DOHH2 (cell line): ENCODE measurements at regions not wholly inside any gene's neighbourhood (a gene's known extent, or its start where the extent isn't known, plus 50 kb on each side); places are given as distances from the start of the nearest gene placed in this dataset.

ENCODE experiments used
- H3F3A ChIP-seq: fragments of 200-600 bp; sonication (generic), shearing (Covaris generic); 2 replicates; pipeline ENCODE4 v1.6.0; 2016; ENCODE audit warnings: antibody characterized with exemption, mild to moderate bottlenecking; ENCODE audit not compliant: control insufficient read depth, insufficient read depth
- H3K27ac ChIP-seq: fragments of 200-600 bp; sonication (generic); 2 replicates; pipeline ENCODE4 v1.5.1; 2014; ENCODE audit warnings: low read depth, mild to moderate bottlenecking, low read length, moderate library complexity
- H3K27me3 ChIP-seq: fragments of 200-600 bp; sonication (generic); 2 replicates; pipeline ENCODE4 v1.6.1; 2014; ENCODE audit warnings: mild to moderate bottlenecking, low read length, mixed read lengths; ENCODE audit not compliant: control insufficient read depth
- H3K36me3 ChIP-seq: fragments of 200-600 bp; sonication (generic); 2 replicates; pipeline ENCODE4 v1.6.1; 2014; ENCODE audit warnings: mild to moderate bottlenecking, low read length, moderate library complexity, mixed read lengths; ENCODE audit not compliant: control insufficient read depth
- H3K4me1 ChIP-seq: fragments of 200-600 bp; sonication (generic); 2 replicates; pipeline ENCODE4 v1.6.1; 2014; ENCODE audit warnings: mild to moderate bottlenecking, low read length, mixed read lengths; ENCODE audit not compliant: control insufficient read depth
- H3K4me2 ChIP-seq: fragments of 200-600 bp; sonication (generic); 2 replicates; pipeline ENCODE4 v1.6.0; 2014; ENCODE audit warnings: mild to moderate bottlenecking, low read length, moderate library complexity
- H3K4me3 ChIP-seq: fragments of 200-600 bp; sonication (generic); 2 replicates; pipeline ENCODE4 v1.5.1; 2014; ENCODE audit warnings: mild to moderate bottlenecking, low read length, mixed read lengths
- H3K79me2 ChIP-seq: fragments of 200-600 bp; sonication (generic); 2 replicates; pipeline ENCODE4 v1.6.1; 2014; ENCODE audit warnings: mild to moderate bottlenecking, low read length, mixed read lengths; ENCODE audit not compliant: control insufficient read depth
- H3K9me2 ChIP-seq: fragments of 200-600 bp; sonication (generic); replicated peaks from 2 replicates; pipeline ENCODE4 v1.6.1; 2014; ENCODE audit warnings: mild to moderate bottlenecking, low read length, mixed read lengths; ENCODE audit not compliant: control insufficient read depth
- H3K9me3 ChIP-seq: fragments of 200-600 bp; sonication (generic); 2 replicates; pipeline ENCODE4 v1.6.1; 2014; ENCODE audit warnings: antibody characterized with exemption, low read length, mixed read lengths; ENCODE audit not compliant: control insufficient read depth, insufficient read depth
- H4K20me1 ChIP-seq: fragments of 200-600 bp; sonication (generic); 2 replicates; pipeline ENCODE4 v1.6.0; 2014; ENCODE audit warnings: low read depth, mild to moderate bottlenecking, antibody characterized with exemption, low read length, moderate library complexity; ENCODE audit not compliant: control insufficient read depth, insufficient read depth
- CTCF ChIP-seq: fragments of 200-600 bp; sonication (generic); IDR thresholded peaks from one replicate; pipeline ENCODE4 v1.5.1; 2014; ENCODE audit warnings: antibody characterized with exemption, mild to moderate bottlenecking, low read depth, low read length; ENCODE audit not compliant: poor library complexity, severe bottlenecking
- EZH2phosphoT487 ChIP-seq: fragments of 200-600 bp; sonication (generic); IDR thresholded peaks from 2 replicates; pipeline ENCODE4 v1.6.1; 2017; ENCODE audit warnings: borderline replicate concordance, mild to moderate bottlenecking, antibody characterized with exemption, low read length, moderate library complexity, mixed read lengths

DNA sequence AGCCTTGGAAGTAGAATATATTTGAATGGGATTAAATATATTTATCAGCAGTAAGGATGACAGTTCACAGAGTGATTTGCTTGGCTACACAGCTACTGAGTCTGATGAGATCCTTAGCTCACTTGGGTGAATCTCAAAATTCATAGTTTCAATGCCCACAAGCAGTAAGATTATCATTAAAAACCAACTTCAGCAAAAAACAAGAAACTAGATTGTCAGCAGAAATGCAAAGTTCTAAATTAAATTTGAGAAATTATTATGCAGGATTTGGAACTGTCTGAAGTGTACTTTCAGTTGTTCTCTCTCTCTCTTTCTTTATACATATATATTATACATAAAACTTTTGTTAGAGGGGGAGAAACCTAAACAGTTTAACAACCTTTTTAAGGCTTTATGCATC is 288.8 kb upstream of the SASH1 start:
- Histone ChIP-seq H3K27ac (no peak overlapping the region), H3K27me3 (no peaks in the 10 kb centered on the region), H4K20me1 (no peaks in the 10 kb centered on the region), H3K4me1 (no peaks in the 10 kb centered on the region), H3K4me2 (no peak overlapping the region), H3K36me3 (no peaks in the 10 kb centered on the region), H3K79me2 (no peaks in the 10 kb centered on the region), H3F3A (no peaks in the 10 kb centered on the region), H3K9me2 (no peaks in the 10 kb centered on the region), H3K9me3 (no peaks in the 10 kb centered on the region), H3K4me3 (no peak overlapping the region)
- TF ChIP-seq CTCF: no peak
- TF ChIP-seq EZH2phosphoT487: no peak

DNA sequence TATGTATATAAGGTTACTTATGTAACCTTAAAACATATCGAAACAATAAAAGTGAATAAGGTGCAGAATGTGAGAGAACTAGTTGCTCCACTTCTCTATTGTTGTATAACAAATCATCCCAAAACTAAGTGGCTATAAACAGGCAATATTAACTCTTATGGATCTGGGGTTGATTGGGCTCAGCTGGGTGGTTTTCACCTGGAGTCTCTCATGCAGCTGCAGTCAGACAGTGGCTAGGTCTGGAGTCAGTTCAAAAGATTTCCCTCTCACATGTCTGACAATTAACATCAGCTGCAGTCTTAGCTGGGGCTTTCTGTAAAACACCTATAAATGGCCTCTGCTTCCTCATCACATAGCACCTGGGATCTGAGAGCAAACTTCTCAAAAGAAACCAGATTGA is 288.4 kb upstream of the SASH1 start:
- H3K27me3 ChIP-seq: no peaks in the 10 kb centered on the region
- H3K9me3 ChIP-seq: no peaks in the 10 kb centered on the region; the same call in 1 of the 2 replicates
- H3F3A ChIP-seq: no peaks in the 10 kb centered on the region
- H3K79me2 ChIP-seq: no peaks in the 10 kb centered on the region
- H4K20me1 ChIP-seq: no peaks in the 10 kb centered on the region
- H3K36me3 ChIP-seq: no peaks in the 10 kb centered on the region
- TF ChIP-seq CTCF: no peak
- no peak for TF ChIP-seq EZH2phosphoT487
- H3K4me2 ChIP-seq: no peak overlapping the region
- H3K27ac ChIP-seq: no peak overlapping the region
- H3K4me3 ChIP-seq: no peak overlapping the region
- H3K4me1 ChIP-seq: no peaks in the 10 kb centered on the region
- H3K9me2 ChIP-seq: no peaks in the 10 kb centered on the region

DNA sequence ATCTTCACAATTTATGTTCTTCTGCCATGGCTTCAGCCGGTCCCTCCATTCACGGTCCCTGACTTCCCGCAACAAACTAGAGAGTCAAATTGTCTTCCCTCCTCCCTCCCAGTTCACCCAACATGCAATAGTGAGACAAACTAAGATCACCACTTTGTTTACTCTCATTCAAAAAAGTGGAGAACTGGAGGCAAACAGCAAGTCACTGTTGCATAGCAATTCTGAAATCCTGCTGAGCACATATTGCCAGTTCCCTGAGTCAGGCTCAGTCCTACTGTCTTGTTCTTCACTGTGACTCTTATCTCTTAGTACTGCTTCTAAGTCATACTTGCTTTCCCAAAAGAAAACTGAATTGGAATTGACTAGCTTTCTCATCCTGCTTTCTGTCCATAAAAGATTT is 287.2 kb upstream of the SASH1 start:
- no peaks in the 10 kb centered on the region for H3K27me3 ChIP-seq
- H3K4me3 ChIP-seq: no peak overlapping the region
- no peaks in the 10 kb centered on the region for H3K4me1 ChIP-seq
- no peaks in the 10 kb centered on the region for H3F3A ChIP-seq
- TF ChIP-seq CTCF (no peak), EZH2phosphoT487 (no peak)
- no peaks in the 10 kb centered on the region for H3K36me3 ChIP-seq
- no peak overlapping the region for H3K27ac ChIP-seq
- H4K20me1 ChIP-seq: no peaks in the 10 kb centered on the region
- H3K4me2 ChIP-seq: no peak overlapping the region
- H3K79me2 ChIP-seq: no peaks in the 10 kb centered on the region
- no peaks in the 10 kb centered on the region for H3K9me2 ChIP-seq
- H3K9me3 ChIP-seq: no peaks in the 10 kb centered on the region; the same call in 1 of the 2 replicates

DNA sequence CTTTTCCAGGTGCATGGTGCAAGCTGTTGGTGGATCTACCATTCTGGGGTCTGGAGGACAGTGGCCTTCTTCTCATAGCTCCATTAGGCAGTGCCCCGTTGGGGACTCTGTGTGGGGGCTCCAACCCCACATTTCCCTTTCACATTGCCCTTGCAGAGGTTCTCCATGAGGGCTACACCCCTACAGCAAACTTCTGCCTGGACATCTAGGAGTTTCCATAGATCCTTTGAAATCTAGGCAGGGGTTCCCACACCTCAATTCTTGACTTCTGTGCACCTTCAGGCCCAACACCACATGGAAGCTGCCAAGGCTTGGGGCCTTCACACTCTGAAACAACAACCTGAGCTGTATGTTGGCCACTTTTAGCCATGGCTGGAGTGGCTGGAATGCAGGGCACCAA is 282.8 kb upstream of the SASH1 start:
- no peaks in the 10 kb centered on the region for H3K9me2 ChIP-seq
- H3K27me3 ChIP-seq: no peaks in the 10 kb centered on the region
- H3K79me2 ChIP-seq: no peaks in the 10 kb centered on the region
- no peak overlapping the region for H3K27ac ChIP-seq
- no peaks in the 10 kb centered on the region for H3K4me1 ChIP-seq
- no peak overlapping the region for H3K4me3 ChIP-seq
- no peak overlapping the region for H3K4me2 ChIP-seq
- H3K36me3 ChIP-seq: no peaks in the 10 kb centered on the region
- H4K20me1 ChIP-seq: no peaks in the 10 kb centered on the region
- H3F3A ChIP-seq: no peaks in the 10 kb centered on the region
- TF ChIP-seq EZH2phosphoT487: no peak
- H3K9me3 ChIP-seq: no peaks in the 10 kb centered on the region; the same call in 1 of the 2 replicates
